CD14-positive monocyte (primary cell): ENCODE measurements at regions not wholly inside any gene's neighbourhood (a gene's known extent, or its start where the extent isn't known, plus 50 kb on each side); places are given as distances from the start of the nearest gene placed in this dataset.

Source experiments
- DNase-seq, 3 donors: peaks; one replicate each; pipeline ENCODE4 v3.0.0-alpha.2; 2011 to 2022
- H2AFZ ChIP-seq: 2 replicates; pipeline ENCODE4 v1.6.0; 2012; ENCODE audit warnings: mild to moderate bottlenecking, low read depth, low read length, inconsistent platforms; ENCODE audit not compliant: insufficient read depth, poor library complexity, severe bottlenecking
- H3K27ac ChIP-seq, 2 donors: 1 replicate in 1 of 2; 2 replicates in 1 of 2; pipeline ENCODE4 v1.5.1; 2012 to 2013; ENCODE audit warnings: low read length in 2 of 2, control low read depth in 1 of 2, inconsistent platforms in 1 of 2, low read depth in 1 of 2, mild to moderate bottlenecking in 1 of 2
- H3K27me3 ChIP-seq, 2 donors: one replicate each; pipeline versions ENCODE4 v1.6.0 to v1.6.1; 2011 to 2013; ENCODE audit warnings: low read length in 2 of 2; ENCODE audit not compliant: control insufficient read depth in 2 of 2, insufficient read depth in 2 of 2
- H3K36me3 ChIP-seq, 2 donors: replicated peaks in 1 of 2; 1 replicate in 1 of 2; 2 replicates in 1 of 2; pipeline versions ENCODE4 v1.5.1 to v1.6.1; 2012 to 2013; ENCODE audit warnings: low read length in 2 of 2, control low read depth in 1 of 2, inconsistent platforms in 1 of 2, mild to moderate bottlenecking in 1 of 2; ENCODE audit not compliant: insufficient read depth in 2 of 2, control insufficient read depth in 1 of 2
- H3K4me1 ChIP-seq, 2 donors: 1 replicate in 1 of 2; 2 replicates in 1 of 2; pipeline versions ENCODE4 v1.5.1 to v1.6.1; 2012 to 2013; ENCODE audit warnings: low read length in 2 of 2, control low read depth in 1 of 2, inconsistent platforms in 1 of 2, mild to moderate bottlenecking in 1 of 2, moderate library complexity in 1 of 2; ENCODE audit not compliant: insufficient read depth in 2 of 2, control insufficient read depth in 1 of 2
- H3K4me2 ChIP-seq: replicated peaks from 2 replicates; pipeline ENCODE3; 2012; ENCODE audit warnings: low read length, moderate library complexity, mild to moderate bottlenecking; ENCODE audit not compliant: poor library complexity, severe bottlenecking; ENCODE audit errors: extremely low read depth
- H3K4me3 ChIP-seq, 3 experiments: fragments of 200-600 bp in 1 of 3; sonication (generic) in 1 of 3; replicated peaks in 1 of 3; 1 replicate in 2 of 3; 2 replicates in 1 of 3; pipeline ENCODE4 v1.5.1; 2011 to 2013; ENCODE audit warnings: low read length in 3 of 3, mild to moderate bottlenecking in 3 of 3, control low read depth in 2 of 3, low read depth in 2 of 3, inconsistent platforms in 1 of 3, moderate library complexity in 1 of 3
- H3K79me2 ChIP-seq: 2 replicates; pipeline ENCODE4 v1.6.0; 2012; ENCODE audit warnings: mild to moderate bottlenecking, control low read depth, inconsistent platforms, low read length, moderate library complexity; ENCODE audit not compliant: insufficient read depth
- H3K9ac ChIP-seq: 2 replicates; pipeline ENCODE4 v1.6.0; 2017; ENCODE audit warnings: low read length, mild to moderate bottlenecking; ENCODE audit not compliant: insufficient read depth, poor library complexity, severe bottlenecking
- H3K9me3 ChIP-seq, 2 donors: replicated peaks in 1 of 2; 1 replicate in 1 of 2; 2 replicates in 1 of 2; pipeline versions ENCODE4 v1.5.1 to v1.6.1; 2012 to 2013; ENCODE audit warnings: low read length in 2 of 2, control low read depth in 1 of 2; ENCODE audit not compliant: control insufficient read depth in 1 of 2, insufficient read depth in 1 of 2
- H4K20me1 ChIP-seq: 2 replicates; pipeline ENCODE4 v1.6.0; 2012; ENCODE audit warnings: mild to moderate bottlenecking, low read length, control low read depth, moderate library complexity; ENCODE audit not compliant: insufficient read depth
- H3K27ac Mint-ChIP-seq, 7 donors: one replicate each; pipeline ENCODE4 v1.8.0; 2020; ENCODE audit warnings: mild to moderate bottlenecking in 7 of 7, mixed read lengths in 7 of 7, moderate library complexity in 6 of 7, inconsistent platforms in 2 of 7
- H3K27me3 Mint-ChIP-seq, 3 donors: one replicate each; pipeline ENCODE4 v1.8.0; 2021 to 2022; ENCODE audit warnings: low read depth in 3 of 3, mild to moderate bottlenecking in 3 of 3, mixed read lengths in 3 of 3, moderate library complexity in 3 of 3, inconsistent platforms in 1 of 3
- H3K36me3 Mint-ChIP-seq, 2 donors: one replicate each; pipeline ENCODE4 v1.8.0; 2020; ENCODE audit warnings: mixed read lengths in 2 of 2, inconsistent platforms in 1 of 2, mild to moderate bottlenecking in 1 of 2
- H3K4me1 Mint-ChIP-seq: one replicate; pipeline ENCODE4 v1.8.0; 2020; ENCODE audit warnings: mild to moderate bottlenecking, mixed read lengths
- H3K4me3 Mint-ChIP-seq, 2 donors: one replicate each; pipeline ENCODE4 v1.8.0; 2020; ENCODE audit warnings: mild to moderate bottlenecking in 2 of 2, mixed read lengths in 2 of 2, moderate library complexity in 1 of 2
- H3K9me3 Mint-ChIP-seq, 7 donors: one replicate each; pipeline ENCODE4 v1.8.0; 2020 to 2022; ENCODE audit warnings: mixed read lengths in 7 of 7, mild to moderate bottlenecking in 6 of 7, moderate library complexity in 6 of 7, inconsistent platforms in 2 of 7
- WGBS: methylation state at CpG from one replicate; pipeline ENCODE4 v1.1.5; 2013; ENCODE audit warnings: missing lambda C conversion rate; ENCODE audit not compliant: insufficient coverage; 5-methylcytosine and 5-hydroxymethylcytosine counted together
- intact Hi-C, 2 donors: fragments of 100-400 bp; cut with micrococcal nuclease; formaldehyde crosslinking; loops; one replicate each; pipeline versions ENCODE4 v1.15.0 to v1.15.1; 2023
- TF ChIP-seq, protein P1 (sequence below): fragments of 200-600 bp; IDR thresholded peaks from one replicate; pipeline ENCODE4 v1.8.0; 2022; ENCODE audit warnings: antibody characterized with exemption, mild to moderate bottlenecking

- no peak overlapping the region for H3K4me2 ChIP-seq
Measured at GRCh38 chr4:58163156-58163555, 1053.0 kb upstream of the IGFBP7 start.

GRCh38 chr4:58149404-58150085 is 1039.4 kb upstream of the IGFBP7 start:
- no peak overlapping the region for H3K4me3 ChIP-seq
- H3K27me3 ChIP-seq: no peaks in the 10 kb centered on the region
- no peaks in the 10 kb centered on the region for H3K4me1 ChIP-seq
- H2AFZ ChIP-seq: no peak overlapping the region
- no peaks in the 10 kb centered on the region for H3K36me3 ChIP-seq
- TF ChIP-seq, protein P1, sequence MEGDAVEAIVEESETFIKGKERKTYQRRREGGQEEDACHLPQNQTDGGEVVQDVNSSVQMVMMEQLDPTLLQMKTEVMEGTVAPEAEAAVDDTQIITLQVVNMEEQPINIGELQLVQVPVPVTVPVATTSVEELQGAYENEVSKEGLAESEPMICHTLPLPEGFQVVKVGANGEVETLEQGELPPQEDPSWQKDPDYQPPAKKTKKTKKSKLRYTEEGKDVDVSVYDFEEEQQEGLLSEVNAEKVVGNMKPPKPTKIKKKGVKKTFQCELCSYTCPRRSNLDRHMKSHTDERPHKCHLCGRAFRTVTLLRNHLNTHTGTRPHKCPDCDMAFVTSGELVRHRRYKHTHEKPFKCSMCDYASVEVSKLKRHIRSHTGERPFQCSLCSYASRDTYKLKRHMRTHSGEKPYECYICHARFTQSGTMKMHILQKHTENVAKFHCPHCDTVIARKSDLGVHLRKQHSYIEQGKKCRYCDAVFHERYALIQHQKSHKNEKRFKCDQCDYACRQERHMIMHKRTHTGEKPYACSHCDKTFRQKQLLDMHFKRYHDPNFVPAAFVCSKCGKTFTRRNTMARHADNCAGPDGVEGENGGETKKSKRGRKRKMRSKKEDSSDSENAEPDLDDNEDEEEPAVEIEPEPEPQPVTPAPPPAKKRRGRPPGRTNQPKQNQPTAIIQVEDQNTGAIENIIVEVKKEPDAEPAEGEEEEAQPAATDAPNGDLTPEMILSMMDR: no peak
- Mint-ChIP-seq H3K27me3 (no peaks in the 10 kb centered on the region), H3K9me3 (peaks cover 1 to 11% (median 7%) of the 10 kb centered on the region in 7 donors), H3K27ac (no peak overlapping the region), H3K4me1 (no peaks in the 10 kb centered on the region), H3K4me3 (no peak overlapping the region), H3K36me3 (no peaks in the 10 kb centered on the region)
- H3K27ac ChIP-seq: no peak overlapping the region
- no peak for DNase-seq
- no peak overlapping the region for H3K4me2 ChIP-seq
- intact Hi-C loops: no loop called here
- H3K9ac ChIP-seq: no peak overlapping the region
- H4K20me1 ChIP-seq: no peaks in the 10 kb centered on the region
- peaks cover 5 to 13% of the 10 kb centered on the region in 2 donors for H3K9me3 ChIP-seq
- WGBS: 96% methylated on average over 15 of the region's 17 CpGs
- no peaks in the 10 kb centered on the region for H3K79me2 ChIP-seq

More at GRCh38 chr4:58163156-58163555, 1053.0 kb upstream of the IGFBP7 start:
- no peaks in the 10 kb centered on the region for H3K36me3 ChIP-seq
- no peaks in the 10 kb centered on the region for H3K27me3 ChIP-seq
- no peaks in the 10 kb centered on the region for H3K9me3 ChIP-seq
- TF ChIP-seq, protein P1: no peak
- DNase-seq: no peak
- WGBS: 86% methylated on average over 1 of the region's 2 CpGs
- no peaks in the 10 kb centered on the region for H3K4me1 ChIP-seq
- Mint-ChIP-seq H3K4me1 (no peaks in the 10 kb centered on the region), H3K4me3 (no peak overlapping the region), H3K27ac (no peak overlapping the region), H3K36me3 (no peaks in the 10 kb centered on the region), H3K27me3 (peaks cover 0 to 2% (median 0%) of the 10 kb centered on the region in 3 donors), H3K9me3 (peaks cover 0 to 3% (median 0%) of the 10 kb centered on the region in 7 donors)
- H4K20me1 ChIP-seq: no peaks in the 10 kb centered on the region
- no peaks in the 10 kb centered on the region for H3K79me2 ChIP-seq
- intact Hi-C loops: no loop called here
- H2AFZ ChIP-seq: no peak overlapping the region
- no peak overlapping the region for H3K27ac ChIP-seq
- no peak overlapping the region for H3K4me3 ChIP-seq
- H3K9ac ChIP-seq: no peak overlapping the region
